Posterior cingulate gyrus (tissue), 11 donors: ENCODE measurements at regions not wholly inside any gene's neighbourhood (a gene's known extent, or its start where the extent isn't known, plus 50 kb on each side); places are given as distances from the start of the nearest gene placed in this dataset.

ENCODE experiments used
- DNase-seq, 10 donors: peaks; one replicate each; pipeline versions ENCODE4 v3.0.0 to v3.0.0-alpha.2; 2020 to 2021; ENCODE audit warnings: mixed read lengths in 3 of 10
- intact Hi-C: fragments of 100-400 bp; cut with DNase I; formaldehyde crosslinking; loops from one replicate; pipeline ENCODE4 v1.15.1; 2023

DNA sequence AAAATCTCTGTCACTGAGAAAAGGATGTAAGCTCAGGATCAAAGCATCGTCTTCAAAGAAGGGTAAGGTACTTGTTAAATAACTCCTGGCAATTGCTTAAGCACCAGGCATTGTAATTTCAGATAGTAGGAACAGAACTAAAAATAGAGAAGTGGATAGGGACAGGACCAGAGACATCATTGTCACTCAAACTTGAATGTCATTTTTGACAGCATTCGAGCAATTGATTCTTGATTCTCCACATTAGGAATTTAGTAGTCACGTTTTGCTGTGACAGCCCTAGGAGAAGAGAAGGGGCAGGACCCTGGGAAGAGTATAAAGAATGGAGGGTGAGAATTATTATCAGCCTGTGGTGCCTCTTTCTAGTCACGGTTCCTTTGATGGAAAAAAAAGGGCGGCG lies 50.1 kb upstream of the BACH2 start:
- intact Hi-C loops = no loop called here
- no peak for DNase-seq
